HG03354 (cell line): ENCODE measurements at regions not wholly inside any gene's neighbourhood (a gene's known extent, or its start where the extent isn't known, plus 50 kb on each side); places are given as distances from the start of the nearest gene placed in this dataset.

Experiments
- ATAC-seq: cut with Tn5 transposase; IDR thresholded peaks from one replicate; pipeline ENCODE4 v1.9.1; 2021; ENCODE audit warnings: mild to moderate bottlenecking; ENCODE audit not compliant: unreplicated experiment, poor library complexity, severe bottlenecking

- no peak for ATAC-seq
Observed at GRCh38 chr3:135458541-135459322, 506.8 kb upstream of the PPP2R3A start.

GRCh38 chr3:135460273-135460672 lies 505.3 kb upstream of the PPP2R3A start:
- ATAC-seq, result no peak

- ATAC-seq, result no peak
Observed at GRCh38 chr3:135471911-135472310, 493.6 kb upstream of the PPP2R3A start.

- no peak for ATAC-seq
Observed at GRCh38 chr3:135473449-135473848, 492.1 kb upstream of the PPP2R3A start.

- no peak for ATAC-seq
Observed at GRCh38 chr3:135487261-135487660, 478.3 kb upstream of the PPP2R3A start.

- no peak for ATAC-seq
Observed at GRCh38 chr3:135490219-135490915, 475.2 kb upstream of the PPP2R3A start.

GRCh38 chr3:135491491-135492205 lies 473.9 kb upstream of the PPP2R3A start:
- ATAC-seq, result no peak

GRCh38 chr3:135495891-135496290 lies 469.6 kb upstream of the PPP2R3A start:
- no peak for ATAC-seq

GRCh38 chr3:135497979-135498378 lies 467.5 kb upstream of the PPP2R3A start:
- no peak for ATAC-seq

- ATAC-seq, result no peak
Observed at GRCh38 chr3:135499426-135499825, 466.1 kb upstream of the PPP2R3A start.

- ATAC-seq, result no peak
Observed at GRCh38 chr3:135500034-135500433, 465.5 kb upstream of the PPP2R3A start.

- ATAC-seq, result no peak
Observed at GRCh38 chr3:135503065-135503759, 462.3 kb upstream of the PPP2R3A start.

- peak; percentile 79 for ATAC-seq
Observed at GRCh38 chr3:135503760-135504686, 461.5 kb upstream of the PPP2R3A start.

- ATAC-seq, result no peak
Observed at GRCh38 chr3:135513106-135514059, 452.1 kb upstream of the PPP2R3A start.

GRCh38 chr3:135514060-135514448 lies 451.5 kb upstream of the PPP2R3A start:
- no peak for ATAC-seq

- ATAC-seq, result no peak
Observed at GRCh38 chr3:135516143-135516542, 449.4 kb upstream of the PPP2R3A start.

- no peak for ATAC-seq
Observed at GRCh38 chr3:135528413-135529015, 437.0 kb upstream of the PPP2R3A start.

- ATAC-seq, result no peak
Observed at GRCh38 chr3:135532021-135532420, 433.5 kb upstream of the PPP2R3A start.
